OCI-LY7 (cell line): ENCODE measurements at regions not wholly inside any gene's neighbourhood (a gene's known extent, or its start where the extent isn't known, plus 50 kb on each side); places are given as distances from the start of the nearest gene placed in this dataset.

Experiments
- CTCF ChIP-seq: fragments of 200-600 bp; sonication (generic); conservative IDR thresholded peaks from 2 replicates; pipeline ENCODE4 v1.5.1; 2014; ENCODE audit warnings: mild to moderate bottlenecking, antibody characterized with exemption, low read length, moderate library complexity, mixed read lengths
- EZH2phosphoT487 ChIP-seq: fragments of 200-600 bp; sonication (generic); IDR thresholded peaks from 2 replicates; pipeline ENCODE4 v1.6.1; 2018; ENCODE audit warnings: low read depth, borderline replicate concordance, mild to moderate bottlenecking, mixed run types, antibody characterized with exemption, low read length, moderate library complexity, mixed read lengths

GRCh38 chr2:21301871-21302455 lies 178.2 kb downstream of the TDRD15 start:
- no peak for TF ChIP-seq CTCF
- TF ChIP-seq EZH2phosphoT487 = no peak
